Body of pancreas (tissue), 4 donors: ENCODE measurements at regions not wholly inside any gene's neighbourhood (a gene's known extent, or its start where the extent isn't known, plus 50 kb on each side); places are given as distances from the start of the nearest gene placed in this dataset.

ENCODE experiments used
- CTCF ChIP-seq, 7 experiments: fragments of 450-650 bp in 4 of 7; fragments of 200-600 bp in 3 of 7; sonication (generic) in 3 of 7; IDR thresholded peaks; one replicate each; pipeline ENCODE4 v1.5.1; 2016 to 2019; ENCODE audit warnings: antibody characterized with exemption in 7 of 7
- POLR2A ChIP-seq, 3 donors: fragments of 450-650 bp; IDR thresholded peaks; one replicate each; pipeline ENCODE4 v1.6.1; 2016; ENCODE audit warnings: antibody characterized with exemption in 3 of 3, mild to moderate bottlenecking in 2 of 3

- TF ChIP-seq CTCF (IDR thresholded peaks at IDR 0.05) (peak in 3 of 7 experiments; percentile 26 to 31 (median 27)), POLR2A (IDR thresholded peaks at IDR 0.05) (no peak)
Observed at GRCh38 chr3:124664804-124665203, 65.4 kb upstream of the UMPS start.
